Retinal pigment epithelial cell (primary cell): ENCODE measurements at regions not wholly inside any gene's neighbourhood (a gene's known extent, or its start where the extent isn't known, plus 50 kb on each side); places are given as distances from the start of the nearest gene placed in this dataset.

Experiments
- DNase-seq: peaks from one replicate; pipeline ENCODE4 v3.0.0-alpha.2; 2010; ENCODE audit warnings: low read depth
- H3K4me3 ChIP-seq: 2 replicates; pipeline ENCODE4 v1.5.1; 2011; ENCODE audit warnings: mild to moderate bottlenecking, low read length, control low read depth, moderate library complexity
- TF ChIP-seq, protein P1 (sequence below): conservative IDR thresholded peaks from 2 replicates; pipeline ENCODE4 v1.5.1; 2011; ENCODE audit warnings: low read depth, low read length, control low read depth, inconsistent platforms

GRCh38 chr2:120913972-120914838 lies 178.5 kb downstream of the GLI2 start:
- H3K4me3 ChIP-seq = no peak overlapping the region
- DNase-seq = no peak

GRCh38 chr2:120914839-120915521 lies 179.3 kb downstream of the GLI2 start:
- DNase-seq = peak; percentile 83
- H3K4me3 ChIP-seq = no peak overlapping the region
- TF ChIP-seq, protein P1, sequence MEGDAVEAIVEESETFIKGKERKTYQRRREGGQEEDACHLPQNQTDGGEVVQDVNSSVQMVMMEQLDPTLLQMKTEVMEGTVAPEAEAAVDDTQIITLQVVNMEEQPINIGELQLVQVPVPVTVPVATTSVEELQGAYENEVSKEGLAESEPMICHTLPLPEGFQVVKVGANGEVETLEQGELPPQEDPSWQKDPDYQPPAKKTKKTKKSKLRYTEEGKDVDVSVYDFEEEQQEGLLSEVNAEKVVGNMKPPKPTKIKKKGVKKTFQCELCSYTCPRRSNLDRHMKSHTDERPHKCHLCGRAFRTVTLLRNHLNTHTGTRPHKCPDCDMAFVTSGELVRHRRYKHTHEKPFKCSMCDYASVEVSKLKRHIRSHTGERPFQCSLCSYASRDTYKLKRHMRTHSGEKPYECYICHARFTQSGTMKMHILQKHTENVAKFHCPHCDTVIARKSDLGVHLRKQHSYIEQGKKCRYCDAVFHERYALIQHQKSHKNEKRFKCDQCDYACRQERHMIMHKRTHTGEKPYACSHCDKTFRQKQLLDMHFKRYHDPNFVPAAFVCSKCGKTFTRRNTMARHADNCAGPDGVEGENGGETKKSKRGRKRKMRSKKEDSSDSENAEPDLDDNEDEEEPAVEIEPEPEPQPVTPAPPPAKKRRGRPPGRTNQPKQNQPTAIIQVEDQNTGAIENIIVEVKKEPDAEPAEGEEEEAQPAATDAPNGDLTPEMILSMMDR = no peak

More at GRCh38 chr2:120913972-120914838, 178.5 kb downstream of the GLI2 start:
- TF ChIP-seq, protein P1 = no peak

- TF ChIP-seq, protein P1 = no peak
- no peak for DNase-seq
- no peak overlapping the region for H3K4me3 ChIP-seq
These were observed 180.0 kb downstream of the GLI2 start for GRCh38 chr2:120915670-120916069.

DNA sequence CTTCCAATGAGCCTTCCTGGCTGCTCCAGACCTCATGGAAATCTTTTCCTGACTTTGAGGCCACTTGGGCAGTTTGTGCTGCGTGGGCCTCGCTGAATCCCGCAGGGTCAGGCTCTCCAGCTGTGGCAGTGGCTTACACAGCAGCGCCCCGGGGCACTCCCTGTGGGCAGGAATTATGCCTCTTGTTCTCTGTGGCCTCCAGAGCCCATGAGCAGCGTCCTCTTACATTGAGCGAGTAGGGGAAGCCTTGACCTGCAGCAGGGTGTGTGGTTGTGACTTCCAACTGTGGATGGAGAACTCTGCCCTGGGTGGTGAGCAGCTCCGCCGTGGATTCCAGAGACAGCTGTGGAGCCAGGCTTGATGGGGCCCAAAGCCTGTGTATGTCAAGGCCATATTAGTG lies 180.8 kb downstream of the GLI2 start:
- no peak for DNase-seq
- TF ChIP-seq, protein P1 = no peak
- no peak overlapping the region for H3K4me3 ChIP-seq

GRCh38 chr2:120917886-120918285 lies 182.2 kb downstream of the GLI2 start:
- DNase-seq = no peak
- no peak overlapping the region for H3K4me3 ChIP-seq
- TF ChIP-seq, protein P1 = no peak

GRCh38 chr2:120919216-120919615 lies 183.5 kb downstream of the GLI2 start:
- H3K4me3 ChIP-seq = no peak overlapping the region
- no peak for DNase-seq
- TF ChIP-seq, protein P1 = no peak
